ENCODE measurements at regions not wholly inside any gene's neighbourhood (a gene's known extent, or its start where the extent isn't known, plus 50 kb on each side); places are given as distances from the start of the nearest gene placed in this dataset.

DNA sequence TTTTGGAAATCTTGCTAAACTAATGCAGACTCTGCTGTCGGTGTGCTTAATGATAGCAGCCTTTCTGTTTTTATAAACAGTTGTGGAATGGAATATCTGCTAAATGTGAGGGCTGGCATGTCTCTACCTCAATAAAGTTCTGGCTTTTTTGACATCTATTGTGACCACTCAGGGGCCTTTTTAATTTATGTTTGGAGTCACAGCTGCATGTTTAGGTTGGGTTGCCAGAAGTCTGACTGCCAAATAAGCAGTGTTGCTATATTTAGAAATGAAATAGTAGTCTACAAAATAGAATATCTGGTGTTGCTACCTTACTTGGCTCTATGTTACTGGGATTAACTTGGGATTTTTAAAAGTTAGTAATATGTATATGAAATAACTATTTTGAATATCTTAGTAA, 125.1 kb upstream of the LOC128125822 start:
- no peak for DNase-seq
- Histone ChIP-seq H3K27ac (no peak overlapping the region), H3K27me3 (no peaks in the 10 kb centered on the region), H3K4me3 (no peak overlapping the region), H3K36me3 (no peaks in the 10 kb centered on the region), H3K4me1 (no peaks in the 10 kb centered on the region), H3K9ac (ENCODE audit: low read depth in 2 of 2, low read length in 2 of 2) (no peak overlapping the region), H3K9me3 (no peaks in the 10 kb centered on the region)
- intact Hi-C loops (cut with DNase I), result no loop called here
- TF ChIP-seq, protein P1, sequence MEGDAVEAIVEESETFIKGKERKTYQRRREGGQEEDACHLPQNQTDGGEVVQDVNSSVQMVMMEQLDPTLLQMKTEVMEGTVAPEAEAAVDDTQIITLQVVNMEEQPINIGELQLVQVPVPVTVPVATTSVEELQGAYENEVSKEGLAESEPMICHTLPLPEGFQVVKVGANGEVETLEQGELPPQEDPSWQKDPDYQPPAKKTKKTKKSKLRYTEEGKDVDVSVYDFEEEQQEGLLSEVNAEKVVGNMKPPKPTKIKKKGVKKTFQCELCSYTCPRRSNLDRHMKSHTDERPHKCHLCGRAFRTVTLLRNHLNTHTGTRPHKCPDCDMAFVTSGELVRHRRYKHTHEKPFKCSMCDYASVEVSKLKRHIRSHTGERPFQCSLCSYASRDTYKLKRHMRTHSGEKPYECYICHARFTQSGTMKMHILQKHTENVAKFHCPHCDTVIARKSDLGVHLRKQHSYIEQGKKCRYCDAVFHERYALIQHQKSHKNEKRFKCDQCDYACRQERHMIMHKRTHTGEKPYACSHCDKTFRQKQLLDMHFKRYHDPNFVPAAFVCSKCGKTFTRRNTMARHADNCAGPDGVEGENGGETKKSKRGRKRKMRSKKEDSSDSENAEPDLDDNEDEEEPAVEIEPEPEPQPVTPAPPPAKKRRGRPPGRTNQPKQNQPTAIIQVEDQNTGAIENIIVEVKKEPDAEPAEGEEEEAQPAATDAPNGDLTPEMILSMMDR (IDR thresholded peaks at IDR 0.05), result no peak

DNA sequence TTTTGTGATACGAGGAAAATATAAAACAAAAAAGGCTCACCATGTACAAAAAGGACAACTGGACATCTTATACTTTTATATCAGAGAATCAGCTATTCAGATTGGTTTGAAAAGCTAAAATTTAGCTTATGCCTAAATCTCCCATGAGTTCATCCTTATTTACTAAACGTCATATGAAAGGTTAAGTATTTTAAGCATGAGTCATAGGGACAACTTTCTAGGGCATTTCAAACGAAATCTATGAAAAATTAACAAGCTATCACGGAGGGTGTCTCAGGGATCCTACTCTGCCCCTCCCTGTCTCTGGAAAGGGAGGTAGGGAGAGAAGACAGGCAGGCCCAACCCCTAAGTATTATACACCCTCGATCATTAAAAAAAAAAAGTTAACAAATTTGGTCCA, 124.1 kb upstream of the LOC128125822 start:
- Histone ChIP-seq H3K27me3 (no peaks in the 10 kb centered on the region), H3K4me3 (no peak overlapping the region), H3K9ac (ENCODE audit: low read depth in 2 of 2, low read length in 2 of 2) (no peak overlapping the region), H3K36me3 (no peaks in the 10 kb centered on the region), H3K9me3 (no peaks in the 10 kb centered on the region), H3K4me1 (no peaks in the 10 kb centered on the region), H3K27ac (no peak overlapping the region)
- TF ChIP-seq, protein P1 (IDR thresholded peaks at IDR 0.05), result no peak
- DNase-seq, result no peak
- intact Hi-C loops (cut with DNase I), result no loop called here

DNA sequence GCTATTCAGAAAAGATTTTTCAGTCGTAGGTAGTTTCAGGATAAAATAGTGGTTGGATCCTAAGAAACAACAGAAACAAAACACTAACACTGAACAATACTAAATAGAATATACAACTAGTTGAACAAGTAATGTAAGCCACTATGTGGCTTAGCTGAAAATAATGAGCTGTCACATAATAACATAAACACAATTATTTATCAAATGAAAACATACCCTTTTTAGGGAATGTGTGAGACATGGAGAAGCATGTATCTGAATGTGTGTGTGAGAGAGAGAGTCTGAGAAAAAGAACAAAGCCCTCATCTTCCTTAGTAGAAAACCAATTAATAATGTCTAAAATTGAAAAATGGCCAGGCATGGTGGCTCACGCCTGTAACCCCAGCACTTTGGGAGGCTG, 122.6 kb upstream of the LOC128125822 start:
- no peaks in the 10 kb centered on the region for H3K27me3 ChIP-seq
- H3K4me3 ChIP-seq, result no peak overlapping the region
- H3K9me3 ChIP-seq, result no peaks in the 10 kb centered on the region
- no peaks in the 10 kb centered on the region for H3K36me3 ChIP-seq
- H3K4me1 ChIP-seq, result no peaks in the 10 kb centered on the region
- TF ChIP-seq, protein P1 (IDR thresholded peaks at IDR 0.05), result no peak
- H3K9ac ChIP-seq (ENCODE audit: low read depth in 2 of 2, low read length in 2 of 2), result no peak overlapping the region
- DNase-seq, result no peak
- H3K27ac ChIP-seq, result no peak overlapping the region
- intact Hi-C loops (cut with DNase I), result no loop called here

DNA sequence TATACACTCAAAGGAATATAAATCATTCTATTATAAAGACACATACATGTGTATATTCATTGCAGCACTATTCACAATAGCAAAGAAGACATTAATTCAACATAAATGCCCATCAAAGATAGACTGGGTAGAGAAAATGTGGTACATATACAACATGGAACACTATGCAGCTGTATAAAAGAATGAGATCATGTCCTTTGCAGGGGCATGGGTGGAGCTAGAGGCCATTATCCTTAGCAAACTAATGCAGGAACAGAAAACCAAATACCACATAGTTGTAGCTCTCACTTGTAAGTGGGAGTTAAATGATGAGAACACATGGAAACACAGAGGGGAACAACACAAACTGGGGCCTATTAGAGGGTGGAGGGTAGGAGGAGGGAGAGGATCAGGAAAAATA, 121.0 kb upstream of the LOC128125822 start:
- H3K36me3 ChIP-seq, result no peaks in the 10 kb centered on the region
- H3K27me3 ChIP-seq, result no peaks in the 10 kb centered on the region
- TF ChIP-seq, protein P1 (IDR thresholded peaks at IDR 0.05), result no peak
- H3K4me3 ChIP-seq, result no peak overlapping the region
- no peak for DNase-seq
- H3K4me1 ChIP-seq, result no peaks in the 10 kb centered on the region
- intact Hi-C loops (cut with DNase I), result no loop called here
- H3K9ac ChIP-seq (ENCODE audit: low read depth in 2 of 2, low read length in 2 of 2), result no peak overlapping the region
- H3K9me3 ChIP-seq, result no peaks in the 10 kb centered on the region
- H3K27ac ChIP-seq, result no peak overlapping the region

DNA sequence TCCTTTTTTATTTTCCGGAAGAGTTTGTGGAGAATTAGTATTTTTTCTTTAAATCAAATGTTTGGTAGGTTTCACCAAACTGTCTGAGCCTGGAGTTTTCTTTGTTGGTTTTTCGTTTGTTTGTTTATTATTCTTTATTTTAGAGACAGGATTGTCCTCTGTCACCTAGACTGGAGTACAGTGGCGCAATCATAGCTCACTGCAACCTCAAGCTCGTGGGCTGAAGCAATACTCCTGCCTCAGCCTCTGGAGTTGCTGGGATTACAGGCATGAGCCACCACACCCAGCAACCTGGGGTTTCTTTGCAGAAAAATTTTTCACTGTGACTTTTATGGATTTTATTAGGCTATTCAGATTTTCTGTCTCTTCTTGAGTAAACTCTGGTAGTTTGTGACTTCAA, 120.2 kb upstream of the LOC128125822 start:
- no peak overlapping the region for H3K9ac ChIP-seq (ENCODE audit: low read depth in 2 of 2, low read length in 2 of 2)

More for the DNA sequence above, 120.2 kb upstream of the LOC128125822 start:
- Histone ChIP-seq H3K27ac (no peak overlapping the region), H3K4me3 (no peak overlapping the region), H3K36me3 (no peaks in the 10 kb centered on the region), H3K9me3 (no peaks in the 10 kb centered on the region), H3K4me1 (no peaks in the 10 kb centered on the region), H3K27me3 (no peaks in the 10 kb centered on the region)
- TF ChIP-seq, protein P1 (IDR thresholded peaks at IDR 0.05), result no peak
- intact Hi-C loops (cut with DNase I), result no loop called here
- DNase-seq, result peak; percentile 57

Data from colonic mucosa (tissue), 4 donors.